Neural cell (in vitro differentiated cells): ENCODE measurements at regions not wholly inside any gene's neighbourhood (a gene's known extent, or its start where the extent isn't known, plus 50 kb on each side); places are given as distances from the start of the nearest gene placed in this dataset.

ENCODE experiments used
- H2AFZ ChIP-seq: fragments of 200-600, 300-800 bp; sonication (generic), shearing (Covaris generic); 2 replicates; pipeline ENCODE4 v1.6.0; 2014; ENCODE audit warnings: low read depth, mild to moderate bottlenecking, antibody characterized with exemption, low read length, moderate library complexity
- H3F3A ChIP-seq: fragments of 200-600 bp; shearing (Covaris generic); 2 replicates; pipeline ENCODE4 v1.6.1; 2016; ENCODE audit warnings: mild to moderate bottlenecking, moderate library complexity, mixed read lengths, antibody characterized with exemption, low read length; ENCODE audit not compliant: insufficient read depth, poor library complexity, severe bottlenecking
- H3K27ac ChIP-seq: fragments of 200-600, 300-800 bp; sonication (generic), shearing (Covaris generic); 2 replicates; pipeline ENCODE4 v1.5.1; 2014; ENCODE audit warnings: mild to moderate bottlenecking, low read length, moderate library complexity
- H3K27me3 ChIP-seq: fragments of 300-800, 200-600 bp; sonication (generic), shearing (Covaris generic); 2 replicates; pipeline ENCODE4 v1.6.0; 2014; ENCODE audit warnings: mild to moderate bottlenecking, low read depth, low read length, moderate library complexity; ENCODE audit not compliant: insufficient read depth
- H3K36me3 ChIP-seq: fragments of 300-800, 200-600 bp; sonication (generic), shearing (Covaris generic); 2 replicates; pipeline ENCODE4 v1.5.1; 2014; ENCODE audit warnings: mild to moderate bottlenecking, antibody characterized with exemption, low read length, moderate library complexity; ENCODE audit not compliant: insufficient read depth
- H3K4me2 ChIP-seq: fragments of 300-800, 200-600 bp; sonication (generic), shearing (Covaris generic); 2 replicates; pipeline ENCODE4 v1.6.0; 2014; ENCODE audit warnings: mild to moderate bottlenecking, low read length
- H3K4me3 ChIP-seq: fragments of 300-800, 200-600 bp; sonication (generic), shearing (Covaris generic); 2 replicates; pipeline ENCODE4 v1.5.1; 2014; ENCODE audit warnings: mild to moderate bottlenecking, low read length, moderate library complexity
- H3K79me2 ChIP-seq: fragments of 200-600 bp; shearing (Covaris generic); replicated peaks from 2 replicates; pipeline ENCODE4 v1.6.0; 2014; ENCODE audit warnings: mild to moderate bottlenecking, low read length, moderate library complexity; ENCODE audit not compliant: insufficient read depth
- H3K9ac ChIP-seq: fragments of 300-800, 200-600 bp; sonication (generic), shearing (Covaris generic); 2 replicates; pipeline ENCODE4 v1.6.1; 2016; ENCODE audit warnings: mild to moderate bottlenecking, low read length, mixed read lengths
- H3K9me2 ChIP-seq: fragments of 200-600 bp; shearing (Covaris generic); 2 replicates; pipeline ENCODE4 v1.6.1; 2016; ENCODE audit warnings: mild to moderate bottlenecking, low read length, mixed read lengths; ENCODE audit not compliant: insufficient read depth
- H3K9me3 ChIP-seq: fragments of 200-600, 300-800 bp; sonication (generic), shearing (Covaris generic); 2 replicates; pipeline ENCODE4 v1.6.1; 2016; ENCODE audit warnings: mild to moderate bottlenecking, mixed run types, low read length, moderate library complexity, mixed read lengths
- H4K20me1 ChIP-seq: fragments of 200-600 bp; shearing (Covaris generic); 2 replicates; pipeline ENCODE4 v1.6.1; 2016; ENCODE audit warnings: mild to moderate bottlenecking, mixed run types; ENCODE audit not compliant: insufficient read depth
- CTCF ChIP-seq: fragments of 450-650 bp; IDR thresholded peaks from 2 replicates; pipeline ENCODE4 v1.5.1; 2014; ENCODE audit warnings: antibody characterized with exemption, mild to moderate bottlenecking, moderate library complexity; ENCODE audit not compliant: poor library complexity, severe bottlenecking
- EP300 ChIP-seq: fragments of 450-650 bp; conservative IDR thresholded peaks from 2 replicates; pipeline ENCODE4 v1.6.1; 2014; ENCODE audit warnings: antibody characterized with exemption, mild to moderate bottlenecking, moderate library complexity; ENCODE audit not compliant: poor library complexity, severe bottlenecking
- EZH2 ChIP-seq: fragments of 200-600, 300-800 bp; shearing (Covaris generic), sonication (generic); IDR thresholded peaks from 2 replicates; pipeline ENCODE4 v1.6.1; 2014; ENCODE audit warnings: antibody characterized with exemption, low read length, borderline replicate concordance, mild to moderate bottlenecking; ENCODE audit not compliant: insufficient read depth, poor library complexity, severe bottlenecking
- MXI1 ChIP-seq: fragments of 450-650 bp; conservative IDR thresholded peaks from 2 replicates; pipeline ENCODE4 v1.6.1; 2014; ENCODE audit warnings: antibody characterized with exemption, mild to moderate bottlenecking; ENCODE audit not compliant: poor library complexity, severe bottlenecking
- POLR2AphosphoS5 ChIP-seq: IDR thresholded peaks from 2 replicates; pipeline ENCODE4 v1.6.1; 2012
- RAD21 ChIP-seq: fragments of 450-650 bp; conservative IDR thresholded peaks from 2 replicates; pipeline ENCODE4 v1.6.1; 2014; ENCODE audit warnings: antibody characterized with exemption, mild to moderate bottlenecking, moderate library complexity
- REST ChIP-seq: IDR thresholded peaks from 2 replicates; pipeline ENCODE4 v1.6.1; 2012; ENCODE audit warnings: borderline replicate concordance
- SMC3 ChIP-seq: fragments of 450-650 bp; conservative IDR thresholded peaks from 2 replicates; pipeline ENCODE4 v1.6.1; 2014; ENCODE audit warnings: antibody characterized with exemption, mild to moderate bottlenecking, moderate library complexity; ENCODE audit not compliant: poor library complexity
- TAF1 ChIP-seq: IDR thresholded peaks from 2 replicates; pipeline ENCODE4 v1.6.1; 2012; ENCODE audit warnings: low read depth

- H3K4me2 ChIP-seq, result no peak overlapping the region
- TF ChIP-seq RAD21 (no peak), CTCF (no peak), MXI1 (no peak), POLR2AphosphoS5 (no peak), TAF1 (no peak), EP300 (no peak), REST (no peak), EZH2 (no peak), SMC3 (no peak)
- H3K4me3 ChIP-seq, result no peak overlapping the region
- no peaks in the 10 kb centered on the region for H3K9me2 ChIP-seq
- H3K9me3 ChIP-seq, result no peaks in the 10 kb centered on the region
- H3K36me3 ChIP-seq, result no peaks in the 10 kb centered on the region
- H3K79me2 ChIP-seq, result no peaks in the 10 kb centered on the region
- no peaks in the 10 kb centered on the region for H3F3A ChIP-seq
- no peak overlapping the region for H3K9ac ChIP-seq
- no peak overlapping the region for H3K27ac ChIP-seq
- H4K20me1 ChIP-seq, result no peaks in the 10 kb centered on the region
- no peaks in the 10 kb centered on the region for H3K27me3 ChIP-seq
- H2AFZ ChIP-seq, result no peak overlapping the region
Observed at GRCh38 chr5:57332361-57332760, 150.2 kb downstream of the ACTBL2 start.

GRCh38 chr5:57327561-57328367, 153.9 kb downstream of the GPBP1 start:
- Histone ChIP-seq H3K27me3 (no peaks in the 10 kb centered on the region), H3K4me2 (no peak overlapping the region), H2AFZ (no peak overlapping the region), H3K9me2 (no peaks in the 10 kb centered on the region), H3K36me3 (no peaks in the 10 kb centered on the region), H3K9ac (no peak overlapping the region), H3K79me2 (no peaks in the 10 kb centered on the region), H3K9me3 (no peaks in the 10 kb centered on the region), H3F3A (no peaks in the 10 kb centered on the region), H3K4me3 (no peak overlapping the region), H3K27ac (no peak overlapping the region), H4K20me1 (no peaks in the 10 kb centered on the region)
- TF ChIP-seq TAF1 (no peak), CTCF (no peak), MXI1 (no peak), EP300 (no peak), EZH2 (no peak), RAD21 (no peak), SMC3 (no peak), REST (no peak), POLR2AphosphoS5 (no peak)
